ENCODE measurements at regions not wholly inside any gene's neighbourhood (a gene's known extent, or its start where the extent isn't known, plus 50 kb on each side); places are given as distances from the start of the nearest gene placed in this dataset.

- no peak overlapping the region for H3K9ac ChIP-seq (ENCODE audit: insufficient read depth, low read length)
- no peak overlapping the region for H3K27ac ChIP-seq (ENCODE audit: insufficient read depth, low read length)
- H3K4me3 ChIP-seq (replicated peaks in 1 of 4; ENCODE audit: control extremely low read depth in 1 of 4, insufficient read depth in 1 of 4, low read depth in 3 of 4, low read length in 4 of 4): no peak overlapping the region
- H3K9me3 ChIP-seq (ENCODE audit: control insufficient read depth, insufficient read depth, low read depth, low read length): no peaks in the 10 kb centered on the region
- no peaks in the 10 kb centered on the region for H3K79me2 ChIP-seq (ENCODE audit: control insufficient read depth, insufficient read depth, low read length)
- no peaks in the 10 kb centered on the region for H4K20me1 ChIP-seq (ENCODE audit: control insufficient read depth, extremely low read depth, insufficient read depth, low read length)
- no peak for TF ChIP-seq CTCF (conservative IDR thresholded peaks at IDR 0.05 in 1 of 2, IDR thresholded peaks at IDR 0.05 in 1 of 2; ENCODE audit: low read depth in 1 of 2, low read length in 2 of 2)
- TF ChIP-seq EZH2 (IDR thresholded peaks at IDR 0.05; ENCODE audit: low read length, missing control alignments): no peak
- DNase-seq (ENCODE audit: low read depth in 2 of 2): no peak
- peaks cover 2% of the 10 kb centered on the region for H3K4me1 ChIP-seq (ENCODE audit: control insufficient read depth, extremely low read depth, insufficient read depth, low read length)
- no peaks in the 10 kb centered on the region for H3K36me3 ChIP-seq (ENCODE audit: control insufficient read depth, insufficient read depth, low read length)
- H2AFZ ChIP-seq (ENCODE audit: low read length): no peak overlapping the region
- H3K27me3 ChIP-seq (ENCODE audit: control insufficient read depth, insufficient read depth, low read length): no peaks in the 10 kb centered on the region
- H3K4me2 ChIP-seq (ENCODE audit: extremely low read depth, insufficient read depth, low read length): no peak overlapping the region
Observed at GRCh38 chr1:63122079-63122478, 200.3 kb upstream of the FOXD3 start.

- no peak for TF ChIP-seq EZH2 (IDR thresholded peaks at IDR 0.05; ENCODE audit: low read length, missing control alignments)
- TF ChIP-seq CTCF (conservative IDR thresholded peaks at IDR 0.05 in 1 of 2, IDR thresholded peaks at IDR 0.05 in 1 of 2; ENCODE audit: low read depth in 1 of 2, low read length in 2 of 2): no peak
- Histone ChIP-seq H3K4me2 (ENCODE audit: extremely low read depth, insufficient read depth, low read length) (peak overlapping the region; percentile 32), H3K79me2 (ENCODE audit: control insufficient read depth, insufficient read depth, low read length) (no peaks in the 10 kb centered on the region), H4K20me1 (ENCODE audit: control insufficient read depth, extremely low read depth, insufficient read depth, low read length) (no peaks in the 10 kb centered on the region), H3K36me3 (ENCODE audit: control insufficient read depth, insufficient read depth, low read length) (no peaks in the 10 kb centered on the region), H2AFZ (ENCODE audit: low read length) (no peak overlapping the region), H3K9ac (ENCODE audit: insufficient read depth, low read length) (no peak overlapping the region), H3K4me3 (replicated peaks in 1 of 4; ENCODE audit: control extremely low read depth in 1 of 4, insufficient read depth in 1 of 4, low read depth in 3 of 4, low read length in 4 of 4) (peak overlapping the region in 2 of 4 experiments; percentile 9 to 26), H3K27me3 (ENCODE audit: control insufficient read depth, insufficient read depth, low read length) (no peaks in the 10 kb centered on the region), H3K27ac (ENCODE audit: insufficient read depth, low read length) (no peak overlapping the region), H3K4me1 (ENCODE audit: control insufficient read depth, extremely low read depth, insufficient read depth, low read length) (peaks cover 2% of the 10 kb centered on the region), H3K9me3 (ENCODE audit: control insufficient read depth, insufficient read depth, low read depth, low read length) (no peaks in the 10 kb centered on the region)
- peak; percentile 86 to 93 for DNase-seq (ENCODE audit: low read depth in 2 of 2)
Observed at GRCh38 chr1:63124666-63125191, 197.6 kb upstream of the FOXD3 start.

- no peak overlapping the region for H3K9ac ChIP-seq (ENCODE audit: insufficient read depth, low read length)
- H3K27me3 ChIP-seq (ENCODE audit: control insufficient read depth, insufficient read depth, low read length): no peaks in the 10 kb centered on the region
- H3K36me3 ChIP-seq (ENCODE audit: control insufficient read depth, insufficient read depth, low read length): no peaks in the 10 kb centered on the region
- no peaks in the 10 kb centered on the region for H3K79me2 ChIP-seq (ENCODE audit: control insufficient read depth, insufficient read depth, low read length)
- H3K4me3 ChIP-seq (replicated peaks in 1 of 4; ENCODE audit: control extremely low read depth in 1 of 4, insufficient read depth in 1 of 4, low read depth in 3 of 4, low read length in 4 of 4): no peak overlapping the region
- H3K9me3 ChIP-seq (ENCODE audit: control insufficient read depth, insufficient read depth, low read depth, low read length): no peaks in the 10 kb centered on the region
- H4K20me1 ChIP-seq (ENCODE audit: control insufficient read depth, extremely low read depth, insufficient read depth, low read length): no peaks in the 10 kb centered on the region
- H3K27ac ChIP-seq (ENCODE audit: insufficient read depth, low read length): no peak overlapping the region
- no peak overlapping the region for H3K4me2 ChIP-seq (ENCODE audit: extremely low read depth, insufficient read depth, low read length)
- no peak overlapping the region for H2AFZ ChIP-seq (ENCODE audit: low read length)
- no peak for DNase-seq (ENCODE audit: low read depth in 2 of 2)
- TF ChIP-seq CTCF (conservative IDR thresholded peaks at IDR 0.05 in 1 of 2, IDR thresholded peaks at IDR 0.05 in 1 of 2; ENCODE audit: low read depth in 1 of 2, low read length in 2 of 2) (no peak), EZH2 (IDR thresholded peaks at IDR 0.05; ENCODE audit: low read length, missing control alignments) (no peak)
- H3K4me1 ChIP-seq (ENCODE audit: control insufficient read depth, extremely low read depth, insufficient read depth, low read length): peaks cover 2% of the 10 kb centered on the region
Observed at GRCh38 chr1:63126104-63126503, 196.3 kb upstream of the FOXD3 start.

All from fibroblast of lung (primary cell).